Upper lobe of left lung (tissue), 6 donors: ENCODE measurements at regions not wholly inside any gene's neighbourhood (a gene's known extent, or its start where the extent isn't known, plus 50 kb on each side); places are given as distances from the start of the nearest gene placed in this dataset.

Experiments
- ATAC-seq, 2 donors: fragments of 200-7000 bp; cut with Tn5 transposase; one replicate each; pipeline ENCODE4 v1.9.1; 2022; ENCODE audit warnings: mild to moderate bottlenecking in 2 of 2, moderate library complexity in 2 of 2; ENCODE audit not compliant: low FRiP score in 2 of 2
- DNase-seq, 2 donors: peaks; one replicate each; pipeline ENCODE4 v3.0.0-alpha.2; 2019 to 2020
- H3K27ac ChIP-seq, 4 donors: fragments of 200-600 bp; sonication (generic); one replicate each; pipeline ENCODE4 v1.5.1; 2016 to 2019
- H3K27me3 ChIP-seq, 4 donors: fragments of 200-600 bp; sonication (generic); one replicate each; pipeline ENCODE4 v1.5.1; 2017 to 2019
- H3K36me3 ChIP-seq, 4 donors: fragments of 200-600 bp; sonication (generic); one replicate each; pipeline ENCODE4 v1.5.1; 2016 to 2019
- H3K4me1 ChIP-seq, 4 donors: fragments of 200-600 bp; sonication (generic); one replicate each; pipeline ENCODE4 v1.5.1; 2018 to 2019
- H3K4me3 ChIP-seq, 4 donors: fragments of 200-600 bp; sonication (generic); one replicate each; pipeline ENCODE4 v1.5.1; 2017 to 2019; ENCODE audit warnings: mild to moderate bottlenecking in 2 of 4, moderate library complexity in 1 of 4
- H3K9me3 ChIP-seq, 4 donors: fragments of 200-600 bp; sonication (generic); one replicate each; pipeline ENCODE4 v1.5.1; 2018 to 2019
- CTCF ChIP-seq, 6 experiments: fragments of 450-650 bp in 4 of 6; fragments of 200-600 bp in 2 of 6; sonication (generic) in 2 of 6; IDR thresholded peaks; one replicate each; pipeline ENCODE4 v1.5.1; 2016 to 2019; ENCODE audit warnings: antibody characterized with exemption in 6 of 6
- EP300 ChIP-seq, 4 donors: sonication (generic); formaldehyde crosslinking; IDR thresholded peaks; one replicate each; pipeline ENCODE4 v1.5.1; 2017; ENCODE audit warnings: antibody characterized with exemption in 4 of 4, control low read depth in 2 of 4
- POLR2A ChIP-seq, 4 donors: fragments of 450-650 bp; IDR thresholded peaks; one replicate each; pipeline ENCODE4 v1.5.1; 2016 to 2017; ENCODE audit warnings: antibody characterized with exemption in 4 of 4, mild to moderate bottlenecking in 2 of 4
- POLR2AphosphoS5 ChIP-seq, 2 donors: sonication (generic); formaldehyde crosslinking; IDR thresholded peaks; one replicate each; pipeline ENCODE4 v1.5.1; 2017; ENCODE audit warnings: antibody characterized with exemption in 2 of 2
- WGBS, 2 donors: methylation state at CpG; one replicate each; pipeline ENCODE4 v1.1.5; 2017 to 2018; 5-methylcytosine and 5-hydroxymethylcytosine counted together
- donor health status: DM: no; HTN: no; CAD: no; lungs with moderate emphysema.
- donor health status: DM: no; HTN: yes; CAD: no; lungs with severe emphysema.

- TF ChIP-seq POLR2A (IDR thresholded peaks at IDR 0.05): no peak
- TF ChIP-seq EP300 (IDR thresholded peaks at IDR 0.05): no peak
- no peak for TF ChIP-seq POLR2AphosphoS5 (IDR thresholded peaks at IDR 0.05)
- no peak for TF ChIP-seq CTCF (IDR thresholded peaks at IDR 0.05)
- WGBS, 2 donors: 82 to 88% methylated on average over 4 of the region's 4 CpGs
- no peak overlapping the region for H3K27ac ChIP-seq
- ATAC-seq: no peak
- DNase-seq: no peak
- no peaks in the 10 kb centered on the region for H3K9me3 ChIP-seq
- no peaks in the 10 kb centered on the region for H3K36me3 ChIP-seq
- H3K4me3 ChIP-seq: no peak overlapping the region
- H3K27me3 ChIP-seq: no peaks in the 10 kb centered on the region
- H3K4me1 ChIP-seq: no peaks in the 10 kb centered on the region
Observed at GRCh38 chr3:111385971-111386495, 156.0 kb upstream of the CD96 start.

GRCh38 chr3:111392894-111393398 lies 149.1 kb upstream of the CD96 start:
- 77 to 80% methylated on average over 2 of the region's 2 CpGs for WGBS, 2 donors
- Histone ChIP-seq H3K4me1 (no peaks in the 10 kb centered on the region), H3K4me3 (no peak overlapping the region), H3K27ac (no peak overlapping the region), H3K36me3 (no peaks in the 10 kb centered on the region), H3K27me3 (no peaks in the 10 kb centered on the region), H3K9me3 (no peaks in the 10 kb centered on the region)
- no peak for TF ChIP-seq CTCF (IDR thresholded peaks at IDR 0.05)
- TF ChIP-seq POLR2A (IDR thresholded peaks at IDR 0.05): no peak
- no peak for TF ChIP-seq POLR2AphosphoS5 (IDR thresholded peaks at IDR 0.05)
- no peak for TF ChIP-seq EP300 (IDR thresholded peaks at IDR 0.05)
- no peak for DNase-seq
- ATAC-seq: no peak

- no peak for DNase-seq
- no peaks in the 10 kb centered on the region for H3K27me3 ChIP-seq
- H3K4me1 ChIP-seq: no peaks in the 10 kb centered on the region
- no peak overlapping the region for H3K27ac ChIP-seq
- H3K9me3 ChIP-seq: no peaks in the 10 kb centered on the region
- ATAC-seq: no peak
- WGBS, 2 donors: 90 to 95% methylated on average over 4 of the region's 4 CpGs
- no peak overlapping the region for H3K4me3 ChIP-seq
- H3K36me3 ChIP-seq: no peaks in the 10 kb centered on the region
- TF ChIP-seq EP300 (IDR thresholded peaks at IDR 0.05) (no peak), CTCF (IDR thresholded peaks at IDR 0.05) (no peak), POLR2AphosphoS5 (IDR thresholded peaks at IDR 0.05) (no peak), POLR2A (IDR thresholded peaks at IDR 0.05) (no peak)
Observed at GRCh38 chr3:111412656-111413055, 129.3 kb upstream of the CD96 start.

GRCh38 chr3:111414531-111414930 lies 127.5 kb upstream of the CD96 start:
- no peak for ATAC-seq
- H3K4me3 ChIP-seq: no peak overlapping the region
- DNase-seq: no peak
- TF ChIP-seq EP300 (IDR thresholded peaks at IDR 0.05) (no peak), POLR2AphosphoS5 (IDR thresholded peaks at IDR 0.05) (no peak)
- no peaks in the 10 kb centered on the region for H3K36me3 ChIP-seq
- no peak overlapping the region for H3K27ac ChIP-seq
- H3K4me1 ChIP-seq: no peaks in the 10 kb centered on the region
- H3K9me3 ChIP-seq: no peaks in the 10 kb centered on the region
- no peaks in the 10 kb centered on the region for H3K27me3 ChIP-seq

- Histone ChIP-seq H3K4me3 (no peak overlapping the region), H3K27ac (no peak overlapping the region), H3K36me3 (no peaks in the 10 kb centered on the region), H3K4me1 (no peaks in the 10 kb centered on the region), H3K27me3 (no peaks in the 10 kb centered on the region), H3K9me3 (no peaks in the 10 kb centered on the region)
- DNase-seq (no peak), ATAC-seq (no peak)
- TF ChIP-seq POLR2A (IDR thresholded peaks at IDR 0.05) (no peak), EP300 (IDR thresholded peaks at IDR 0.05) (no peak), CTCF (IDR thresholded peaks at IDR 0.05) (no peak), POLR2AphosphoS5 (IDR thresholded peaks at IDR 0.05) (no peak)
Observed at GRCh38 chr3:111415018-111415417, 127.0 kb upstream of the CD96 start.
